Dendritic cell treated with granulocyte-macrophage colony-stimulating factor and Interleukin-4, amounts not matched to agents 40 ng/mL and 50 ng/mL, for 4 days (primary cell): ENCODE measurements at regions not wholly inside any gene's neighbourhood (a gene's known extent, or its start where the extent isn't known, plus 50 kb on each side); places are given as distances from the start of the nearest gene placed in this dataset.
A peak's percentile ranks its signal among the peaks of the same experiment; 100 is the strongest.

Experiments
- H3K27ac Mint-ChIP-seq: one replicate; pipeline ENCODE4 v1.8.0; 2022; ENCODE audit warnings: mild to moderate bottlenecking, mixed read lengths
- H3K27me3 Mint-ChIP-seq: one replicate; pipeline ENCODE4 v1.8.0; 2022; ENCODE audit warnings: mild to moderate bottlenecking, mixed read lengths
- H3K36me3 Mint-ChIP-seq: one replicate; pipeline ENCODE4 v1.8.0; 2022; ENCODE audit warnings: low read depth, mixed read lengths
- H3K4me1 Mint-ChIP-seq: one replicate; pipeline ENCODE4 v1.8.0; 2022; ENCODE audit warnings: low read depth, mixed read lengths
- H3K4me3 Mint-ChIP-seq: one replicate; pipeline ENCODE4 v1.8.0; 2022; ENCODE audit warnings: mild to moderate bottlenecking, moderate library complexity, mixed read lengths
- H3K9me3 Mint-ChIP-seq: one replicate; pipeline ENCODE4 v1.8.0; 2022; ENCODE audit warnings: mixed read lengths
- intact Hi-C: fragments of 100-400 bp; cut with micrococcal nuclease; formaldehyde crosslinking; loops from one replicate; pipeline ENCODE4 v1.15.0; 2022

DNA sequence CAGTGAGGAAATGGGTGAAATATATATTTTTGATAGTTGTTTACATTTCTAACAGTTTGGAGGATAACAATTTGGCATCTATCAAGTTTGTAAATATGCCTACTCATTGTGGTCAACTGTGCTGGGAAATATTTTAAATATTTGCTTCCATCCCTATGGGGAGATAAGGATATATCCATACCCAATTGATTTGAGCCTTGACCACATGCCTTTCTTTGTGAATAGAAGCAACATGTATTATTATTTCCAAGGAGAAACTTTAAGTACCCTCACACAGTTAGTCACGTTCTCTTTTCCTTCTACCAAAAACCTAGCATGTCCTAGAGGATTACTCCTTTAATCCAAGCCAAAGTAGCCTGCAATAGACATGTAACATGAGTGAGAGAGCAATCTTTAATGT is 245.4 kb upstream of the CBLB start:
- Mint-ChIP-seq H3K27ac (no peak overlapping the region), H3K4me1 (peaks cover 4% of the 10 kb centered on the region), H3K36me3 (no peaks in the 10 kb centered on the region), H3K9me3 (no peaks in the 10 kb centered on the region), H3K27me3 (no peaks in the 10 kb centered on the region), H3K4me3 (no peak overlapping the region)
- intact Hi-C loops: no loop called here

DNA sequence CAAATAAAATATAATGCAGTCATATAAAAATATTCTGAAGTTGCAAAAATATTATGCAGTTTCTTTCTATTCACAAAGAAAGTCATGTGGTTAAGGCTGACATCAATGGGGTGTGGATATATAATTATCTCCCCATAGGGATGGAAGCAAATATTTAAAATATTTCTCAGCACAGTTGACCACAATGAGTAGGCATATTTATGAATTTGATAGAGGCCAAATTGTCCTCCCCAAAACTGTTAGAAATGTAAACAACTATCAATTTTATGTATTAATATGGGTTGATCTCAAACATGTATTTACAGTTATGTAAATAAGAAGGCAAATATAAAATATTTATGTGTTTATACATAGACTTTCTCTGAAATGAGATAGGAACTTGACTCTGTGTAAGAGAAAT is 246.0 kb upstream of the CBLB start:
- no peak overlapping the region for H3K27ac Mint-ChIP-seq
- H3K4me1 Mint-ChIP-seq: peaks cover 11% of the 10 kb centered on the region
- H3K4me3 Mint-ChIP-seq: no peak overlapping the region
- H3K27me3 Mint-ChIP-seq: no peaks in the 10 kb centered on the region
- H3K36me3 Mint-ChIP-seq: no peaks in the 10 kb centered on the region
- no peaks in the 10 kb centered on the region for H3K9me3 Mint-ChIP-seq
- intact Hi-C loops: no loop called here

DNA sequence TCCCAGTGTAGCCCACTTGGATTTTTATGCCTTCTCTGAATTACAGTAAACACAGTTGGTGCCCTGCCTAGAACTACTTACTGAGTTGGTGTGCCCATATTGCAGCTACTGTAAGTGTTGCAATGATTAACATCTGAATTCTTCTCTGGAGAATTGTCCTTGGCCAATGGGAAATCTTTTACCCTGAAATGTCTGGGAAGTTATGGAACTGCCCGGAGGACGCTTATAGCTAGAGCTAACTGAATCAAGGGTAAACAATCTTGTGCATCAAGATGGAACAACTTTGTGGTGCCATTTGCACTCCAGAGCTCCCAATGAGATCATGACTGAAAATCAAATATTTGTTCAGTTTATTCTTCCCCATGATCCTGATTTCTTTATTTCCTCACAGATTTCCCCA is 246.7 kb upstream of the CBLB start:
- peaks cover 12% of the 10 kb centered on the region for H3K4me1 Mint-ChIP-seq
- H3K36me3 Mint-ChIP-seq: no peaks in the 10 kb centered on the region
- no peaks in the 10 kb centered on the region for H3K9me3 Mint-ChIP-seq
- H3K4me3 Mint-ChIP-seq: no peak overlapping the region
- no peak overlapping the region for H3K27ac Mint-ChIP-seq
- no peaks in the 10 kb centered on the region for H3K27me3 Mint-ChIP-seq
- intact Hi-C loops: no loop called here

DNA sequence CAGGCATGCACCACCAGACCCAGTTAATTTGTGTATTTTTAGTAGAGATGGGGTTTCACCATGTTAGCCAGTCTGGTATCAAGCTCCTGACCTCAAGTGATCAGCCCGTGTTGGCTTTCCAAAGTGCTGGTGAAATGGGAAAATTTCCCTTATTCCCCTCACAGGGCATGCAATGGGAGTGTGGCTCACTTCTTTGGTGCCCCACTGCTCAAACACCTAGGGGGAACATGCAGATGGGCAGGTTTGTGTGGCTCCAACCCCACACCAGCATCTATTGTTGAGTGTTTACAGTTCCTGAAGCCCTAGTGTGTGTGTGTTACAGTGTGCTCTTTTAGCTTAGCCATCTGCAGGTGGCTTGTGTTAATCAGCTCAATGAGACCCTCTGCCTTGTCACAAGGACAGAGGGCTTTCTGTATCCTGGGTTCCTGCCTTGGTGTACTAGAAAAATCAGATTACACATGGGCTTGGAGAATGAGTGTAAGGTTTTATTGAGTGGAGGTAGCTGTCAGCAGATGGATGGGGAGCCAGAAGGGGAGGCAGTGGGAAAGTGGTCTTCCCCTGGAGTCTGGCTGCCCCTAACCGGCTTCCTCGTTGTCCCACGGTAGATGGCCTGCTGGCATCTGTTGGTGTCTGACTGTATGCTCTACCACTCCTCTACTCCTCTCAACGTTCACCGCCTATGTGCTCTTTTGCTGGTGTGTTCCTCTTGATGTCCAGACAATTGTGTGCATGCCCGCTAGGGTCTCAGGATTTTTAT is 248.1 kb upstream of the CBLB start:
- Mint-ChIP-seq H3K27me3 (no peaks in the 10 kb centered on the region), H3K9me3 (no peaks in the 10 kb centered on the region), H3K4me3 (no peak overlapping the region), H3K36me3 (no peaks in the 10 kb centered on the region), H3K27ac (no peak overlapping the region), H3K4me1 (peaks cover 12% of the 10 kb centered on the region)
- intact Hi-C loops: no loop called here

DNA sequence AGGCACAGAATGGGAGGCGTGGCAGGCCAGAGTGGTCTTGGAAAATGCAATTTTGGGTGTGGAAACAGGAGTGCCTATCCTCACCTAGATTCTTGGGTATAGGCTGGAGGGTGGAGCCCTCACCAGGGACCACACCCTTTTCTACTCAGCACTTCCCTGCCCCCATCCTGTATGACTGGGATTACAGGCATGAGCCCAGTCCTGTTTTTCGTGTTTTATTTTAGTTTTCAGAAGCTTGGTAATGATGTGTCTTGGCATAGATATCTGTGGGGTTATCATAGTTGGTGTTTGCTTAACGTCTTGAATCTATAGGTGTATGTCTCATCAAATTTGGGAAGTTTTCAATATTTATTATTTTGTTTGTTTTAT is 248.7 kb upstream of the CBLB start:
- no peaks in the 10 kb centered on the region for H3K36me3 Mint-ChIP-seq
- intact Hi-C loops: no loop called here
- no peak overlapping the region for H3K4me3 Mint-ChIP-seq
- peaks cover 12% of the 10 kb centered on the region for H3K4me1 Mint-ChIP-seq
- H3K27me3 Mint-ChIP-seq: no peaks in the 10 kb centered on the region
- H3K27ac Mint-ChIP-seq: no peak overlapping the region
- H3K9me3 Mint-ChIP-seq: no peaks in the 10 kb centered on the region

DNA sequence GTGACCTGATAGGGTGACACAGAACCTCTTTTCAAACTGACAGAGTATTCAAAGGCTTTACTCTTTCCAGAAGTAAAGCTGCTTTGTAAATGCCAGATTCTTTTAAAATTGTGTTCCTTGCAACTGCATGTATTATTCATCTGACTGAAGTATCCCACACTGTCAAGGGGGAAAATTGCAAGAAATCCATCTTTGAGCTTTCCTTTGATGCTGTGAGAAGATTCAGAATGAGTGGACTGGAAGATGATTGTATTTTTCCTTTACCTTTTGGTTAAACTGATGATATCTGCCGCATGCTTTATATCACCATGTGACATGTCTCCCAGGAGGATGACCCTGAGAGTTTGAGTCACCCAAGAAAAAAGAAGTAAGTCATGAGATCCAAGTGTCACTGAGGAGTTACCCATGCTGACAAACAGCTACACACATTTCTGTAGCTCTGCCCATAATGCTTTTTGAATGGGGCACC is 250.8 kb upstream of the CBLB start:
- intact Hi-C loops: no loop called here
- Mint-ChIP-seq H3K27me3 (no peaks in the 10 kb centered on the region), H3K9me3 (no peaks in the 10 kb centered on the region), H3K27ac (peak overlapping the region; percentile 71), H3K36me3 (no peaks in the 10 kb centered on the region), H3K4me1 (peaks cover 12% of the 10 kb centered on the region), H3K4me3 (no peak overlapping the region)

DNA sequence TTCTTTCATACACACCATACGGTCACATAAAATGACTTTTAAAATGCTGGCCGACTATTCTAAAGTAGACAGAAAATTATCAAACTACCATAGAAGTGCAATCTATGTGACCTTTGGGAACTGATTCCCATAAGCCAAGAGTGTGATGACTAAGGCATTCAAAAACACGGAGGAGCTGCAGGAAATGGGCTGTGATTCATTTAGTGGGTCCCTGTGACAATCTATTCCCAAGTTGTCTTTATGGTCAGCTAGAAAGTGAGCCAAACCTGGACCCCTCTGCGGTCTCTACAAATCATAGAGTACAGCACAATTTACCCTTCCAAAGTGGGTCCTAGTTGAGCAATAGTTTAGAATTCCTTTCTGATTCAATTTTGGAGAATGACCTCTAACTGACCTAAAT is 251.5 kb upstream of the CBLB start:
- Mint-ChIP-seq H3K4me3 (no peak overlapping the region), H3K27me3 (no peaks in the 10 kb centered on the region), H3K4me1 (peaks cover 12% of the 10 kb centered on the region), H3K27ac (no peak overlapping the region), H3K36me3 (no peaks in the 10 kb centered on the region), H3K9me3 (no peaks in the 10 kb centered on the region)
- intact Hi-C loops: no loop called here

DNA sequence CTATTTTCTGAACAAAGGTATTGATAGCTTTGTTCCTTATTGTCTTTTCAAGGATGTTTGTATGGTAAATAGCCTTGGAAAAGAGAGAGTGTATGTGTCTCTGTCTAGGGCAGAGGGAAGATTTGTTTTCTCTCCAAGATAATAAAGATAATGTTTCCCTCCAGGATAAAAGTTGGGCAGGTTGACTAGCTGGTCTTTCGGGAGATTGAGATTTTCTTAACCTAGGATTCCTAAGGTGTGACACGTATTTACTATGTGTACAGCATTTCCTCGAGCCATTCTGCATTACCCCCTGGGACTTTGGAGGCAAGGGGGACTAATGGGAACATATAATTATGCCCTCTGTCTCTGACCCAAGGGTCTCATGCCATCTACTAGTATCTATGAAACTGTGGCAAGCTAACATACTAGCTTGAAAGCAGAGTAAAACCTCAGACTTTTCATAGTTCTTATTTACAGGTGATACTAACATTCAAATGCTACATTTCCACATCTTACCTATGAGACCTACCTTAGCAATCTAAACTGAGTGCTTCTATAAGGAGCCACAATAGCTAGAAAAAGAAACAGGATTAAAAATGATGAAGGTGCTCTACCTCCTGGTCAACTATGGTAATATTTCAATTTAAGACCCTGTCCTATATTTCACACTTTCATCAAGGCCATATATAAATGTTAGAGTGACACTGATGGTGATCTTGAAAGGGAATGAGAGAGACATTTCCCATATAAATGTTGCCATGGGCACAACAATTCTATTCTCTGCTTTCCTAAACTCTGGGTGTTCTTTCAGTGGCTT is 252.9 kb upstream of the CBLB start:
- Mint-ChIP-seq H3K36me3 (no peaks in the 10 kb centered on the region), H3K9me3 (no peaks in the 10 kb centered on the region), H3K4me1 (peaks cover 12% of the 10 kb centered on the region), H3K27me3 (no peaks in the 10 kb centered on the region), H3K27ac (no peak overlapping the region), H3K4me3 (no peak overlapping the region)
- intact Hi-C loops: no loop called here

DNA sequence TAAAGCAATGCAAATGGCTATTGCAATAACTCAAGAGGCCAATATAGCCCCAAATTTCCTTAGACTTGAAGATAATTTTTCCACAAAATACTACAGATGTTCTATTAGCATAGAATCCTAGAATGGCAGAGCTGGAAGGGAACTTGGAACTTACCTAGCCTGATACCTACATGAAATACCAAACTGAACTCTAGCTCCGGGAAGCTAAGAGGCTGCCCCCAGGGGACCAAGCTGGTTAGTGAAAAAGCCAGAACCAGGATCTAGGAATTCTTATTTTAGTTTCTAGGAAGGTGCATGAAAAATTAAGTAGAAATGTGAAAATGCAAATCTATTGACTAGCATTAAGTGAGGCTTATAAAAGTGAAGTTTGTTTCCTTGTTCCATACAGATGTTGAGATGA is 256.0 kb upstream of the CBLB start:
- Mint-ChIP-seq H3K27ac (no peak overlapping the region), H3K36me3 (no peaks in the 10 kb centered on the region), H3K4me3 (no peak overlapping the region), H3K27me3 (no peaks in the 10 kb centered on the region), H3K9me3 (no peaks in the 10 kb centered on the region), H3K4me1 (peaks cover 1% of the 10 kb centered on the region)
- intact Hi-C loops: no loop called here

DNA sequence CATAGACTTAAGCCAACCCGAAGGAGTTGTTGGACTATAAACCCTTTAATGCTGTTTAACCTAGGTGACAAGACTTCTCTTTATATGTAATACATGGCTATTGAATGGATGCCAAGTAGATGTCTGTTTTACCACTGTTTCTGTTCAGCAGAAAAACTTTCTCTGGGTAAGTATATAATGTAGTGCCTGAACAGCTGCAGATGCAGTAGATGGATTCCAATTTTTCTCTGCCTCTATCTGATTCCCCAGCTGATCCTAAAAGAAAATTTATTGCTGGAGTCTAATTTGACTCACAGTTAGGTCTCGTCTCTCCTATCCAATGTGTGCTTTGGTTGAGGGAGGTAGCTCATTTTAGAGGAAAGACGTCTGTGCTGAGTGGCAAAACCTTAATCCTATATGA is 256.5 kb upstream of the CBLB start:
- no peaks in the 10 kb centered on the region for H3K27me3 Mint-ChIP-seq
- H3K36me3 Mint-ChIP-seq: no peaks in the 10 kb centered on the region
- no peaks in the 10 kb centered on the region for H3K4me1 Mint-ChIP-seq
- H3K9me3 Mint-ChIP-seq: no peaks in the 10 kb centered on the region
- intact Hi-C loops: no loop called here
- no peak overlapping the region for H3K4me3 Mint-ChIP-seq
- no peak overlapping the region for H3K27ac Mint-ChIP-seq

DNA sequence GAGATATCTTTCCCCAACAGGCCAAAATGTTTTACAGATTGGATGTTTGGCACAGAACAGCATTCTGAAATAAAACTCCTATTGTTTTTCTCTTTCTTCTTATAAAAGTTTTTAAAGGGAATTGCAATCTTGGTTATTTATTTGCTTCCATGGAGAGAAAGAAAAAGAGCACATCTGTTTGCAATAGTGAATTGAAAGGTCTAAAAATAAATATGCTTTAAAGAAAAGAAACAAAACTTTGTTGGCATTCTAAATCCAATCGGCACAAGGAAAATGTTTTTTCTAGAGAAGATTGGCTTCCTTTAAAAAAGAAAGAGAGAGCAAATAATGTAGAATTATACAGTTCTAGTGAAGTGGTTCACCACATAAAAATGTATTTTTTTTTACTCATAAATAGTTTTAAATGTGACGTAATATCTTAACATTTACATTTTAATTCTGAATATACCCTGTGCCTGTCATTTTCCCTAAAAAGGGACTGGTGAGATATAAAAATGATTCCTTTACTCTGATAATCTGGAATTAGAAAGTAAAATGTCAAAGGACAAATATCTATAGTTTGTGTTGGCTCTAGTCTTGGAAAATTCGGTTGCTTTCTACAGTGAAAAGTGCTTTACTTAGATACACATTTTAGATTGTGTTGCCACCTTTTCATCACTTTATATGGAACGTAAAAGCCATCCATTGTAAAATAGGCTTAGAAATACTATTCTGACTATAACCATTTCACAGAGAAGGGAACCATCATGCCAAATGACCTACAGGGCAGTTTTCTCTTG is 257.4 kb upstream of the CBLB start:
- intact Hi-C loops: no loop called here
- peaks cover 6% of the 10 kb centered on the region for H3K4me1 Mint-ChIP-seq
- no peak overlapping the region for H3K27ac Mint-ChIP-seq
- H3K36me3 Mint-ChIP-seq: no peaks in the 10 kb centered on the region
- H3K9me3 Mint-ChIP-seq: no peaks in the 10 kb centered on the region
- H3K27me3 Mint-ChIP-seq: no peaks in the 10 kb centered on the region
- H3K4me3 Mint-ChIP-seq: no peak overlapping the region

DNA sequence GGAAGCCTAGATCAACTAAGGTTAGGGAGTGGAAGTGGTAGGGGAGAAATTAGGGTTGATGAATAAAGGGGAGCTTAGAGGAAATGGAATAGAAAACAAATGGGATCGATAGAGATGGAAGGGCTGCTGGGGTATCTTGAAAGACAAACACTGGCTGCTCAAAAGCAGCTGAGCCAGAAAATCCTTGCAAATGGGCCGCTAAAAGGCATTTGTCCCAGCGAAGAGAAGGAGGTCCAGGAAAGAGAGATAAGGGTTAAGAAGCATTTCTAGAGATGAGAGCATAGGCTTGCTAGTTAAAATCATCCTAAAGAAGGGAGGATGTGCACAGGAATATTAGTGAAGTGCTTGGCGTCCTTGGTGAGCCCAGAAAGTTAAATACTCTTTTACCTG is 258.0 kb upstream of the CBLB start:
- H3K27ac Mint-ChIP-seq: no peak overlapping the region
- no peaks in the 10 kb centered on the region for H3K9me3 Mint-ChIP-seq
- peaks cover 6% of the 10 kb centered on the region for H3K4me1 Mint-ChIP-seq
- H3K36me3 Mint-ChIP-seq: no peaks in the 10 kb centered on the region
- H3K27me3 Mint-ChIP-seq: no peaks in the 10 kb centered on the region
- intact Hi-C loops: no loop called here
- H3K4me3 Mint-ChIP-seq: no peak overlapping the region

DNA sequence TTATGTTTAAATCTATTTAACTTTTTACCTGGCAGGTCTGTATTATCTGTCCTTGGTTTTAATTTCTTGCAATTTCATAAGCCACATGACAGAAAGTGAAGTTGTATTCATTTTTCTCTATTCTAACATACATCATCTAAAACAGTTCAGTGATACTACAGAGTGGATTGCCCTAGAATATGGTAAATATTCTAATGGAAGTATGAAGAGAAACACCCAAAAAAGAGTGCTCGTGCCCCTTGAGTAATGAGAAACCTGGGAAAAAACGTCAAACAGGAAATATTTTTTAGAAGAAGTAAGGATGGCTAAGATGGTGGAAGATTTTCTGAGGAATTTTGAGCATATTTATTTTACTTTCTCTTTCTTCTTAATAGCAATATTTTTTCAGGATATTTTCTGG is 261.1 kb upstream of the CBLB start:
- Mint-ChIP-seq H3K27ac (no peak overlapping the region), H3K9me3 (peaks cover 14% of the 10 kb centered on the region), H3K36me3 (no peaks in the 10 kb centered on the region), H3K27me3 (no peaks in the 10 kb centered on the region), H3K4me3 (no peak overlapping the region), H3K4me1 (peaks cover 6% of the 10 kb centered on the region)
- intact Hi-C loops: no loop called here
